CD14-positive monocyte (primary cell): ENCODE measurements at regions not wholly inside any gene's neighbourhood (a gene's known extent, or its start where the extent isn't known, plus 50 kb on each side); places are given as distances from the start of the nearest gene placed in this dataset.
"Not testable (repeated sequence)": the region's sequence is repeated elsewhere in the genome, so short reads cannot be mapped to it uniquely, and the experiment has no call there.

ENCODE experiments used
- DNase-seq, 3 donors: peaks; one replicate each; pipeline ENCODE4 v3.0.0-alpha.2; 2011 to 2022
- H2AFZ ChIP-seq: 2 replicates; pipeline ENCODE4 v1.6.0; 2012; ENCODE audit warnings: mild to moderate bottlenecking, low read depth, low read length, inconsistent platforms; ENCODE audit not compliant: insufficient read depth, poor library complexity, severe bottlenecking
- H3K27ac ChIP-seq, 2 donors: 1 replicate in 1 of 2; 2 replicates in 1 of 2; pipeline ENCODE4 v1.5.1; 2012 to 2013; ENCODE audit warnings: low read length in 2 of 2, control low read depth in 1 of 2, inconsistent platforms in 1 of 2, low read depth in 1 of 2, mild to moderate bottlenecking in 1 of 2
- H3K27me3 ChIP-seq, 2 donors: one replicate each; pipeline versions ENCODE4 v1.6.0 to v1.6.1; 2011 to 2013; ENCODE audit warnings: low read length in 2 of 2; ENCODE audit not compliant: control insufficient read depth in 2 of 2, insufficient read depth in 2 of 2
- H3K36me3 ChIP-seq, 2 donors: replicated peaks in 1 of 2; 1 replicate in 1 of 2; 2 replicates in 1 of 2; pipeline versions ENCODE4 v1.5.1 to v1.6.1; 2012 to 2013; ENCODE audit warnings: low read length in 2 of 2, control low read depth in 1 of 2, inconsistent platforms in 1 of 2, mild to moderate bottlenecking in 1 of 2; ENCODE audit not compliant: insufficient read depth in 2 of 2, control insufficient read depth in 1 of 2
- H3K4me1 ChIP-seq, 2 donors: 1 replicate in 1 of 2; 2 replicates in 1 of 2; pipeline versions ENCODE4 v1.5.1 to v1.6.1; 2012 to 2013; ENCODE audit warnings: low read length in 2 of 2, control low read depth in 1 of 2, inconsistent platforms in 1 of 2, mild to moderate bottlenecking in 1 of 2, moderate library complexity in 1 of 2; ENCODE audit not compliant: insufficient read depth in 2 of 2, control insufficient read depth in 1 of 2
- H3K4me2 ChIP-seq: replicated peaks from 2 replicates; pipeline ENCODE3; 2012; ENCODE audit warnings: low read length, moderate library complexity, mild to moderate bottlenecking; ENCODE audit not compliant: poor library complexity, severe bottlenecking; ENCODE audit errors: extremely low read depth
- H3K4me3 ChIP-seq, 3 experiments: fragments of 200-600 bp in 1 of 3; sonication (generic) in 1 of 3; replicated peaks in 1 of 3; 1 replicate in 2 of 3; 2 replicates in 1 of 3; pipeline ENCODE4 v1.5.1; 2011 to 2013; ENCODE audit warnings: low read length in 3 of 3, mild to moderate bottlenecking in 3 of 3, control low read depth in 2 of 3, low read depth in 2 of 3, inconsistent platforms in 1 of 3, moderate library complexity in 1 of 3
- H3K79me2 ChIP-seq: 2 replicates; pipeline ENCODE4 v1.6.0; 2012; ENCODE audit warnings: mild to moderate bottlenecking, control low read depth, inconsistent platforms, low read length, moderate library complexity; ENCODE audit not compliant: insufficient read depth
- H3K9ac ChIP-seq: 2 replicates; pipeline ENCODE4 v1.6.0; 2017; ENCODE audit warnings: low read length, mild to moderate bottlenecking; ENCODE audit not compliant: insufficient read depth, poor library complexity, severe bottlenecking
- H3K9me3 ChIP-seq, 2 donors: replicated peaks in 1 of 2; 1 replicate in 1 of 2; 2 replicates in 1 of 2; pipeline versions ENCODE4 v1.5.1 to v1.6.1; 2012 to 2013; ENCODE audit warnings: low read length in 2 of 2, control low read depth in 1 of 2; ENCODE audit not compliant: control insufficient read depth in 1 of 2, insufficient read depth in 1 of 2
- H4K20me1 ChIP-seq: 2 replicates; pipeline ENCODE4 v1.6.0; 2012; ENCODE audit warnings: mild to moderate bottlenecking, low read length, control low read depth, moderate library complexity; ENCODE audit not compliant: insufficient read depth
- H3K27ac Mint-ChIP-seq, 7 donors: one replicate each; pipeline ENCODE4 v1.8.0; 2020; ENCODE audit warnings: mild to moderate bottlenecking in 7 of 7, mixed read lengths in 7 of 7, moderate library complexity in 6 of 7, inconsistent platforms in 2 of 7
- H3K27me3 Mint-ChIP-seq, 3 donors: one replicate each; pipeline ENCODE4 v1.8.0; 2021 to 2022; ENCODE audit warnings: low read depth in 3 of 3, mild to moderate bottlenecking in 3 of 3, mixed read lengths in 3 of 3, moderate library complexity in 3 of 3, inconsistent platforms in 1 of 3
- H3K36me3 Mint-ChIP-seq, 2 donors: one replicate each; pipeline ENCODE4 v1.8.0; 2020; ENCODE audit warnings: mixed read lengths in 2 of 2, inconsistent platforms in 1 of 2, mild to moderate bottlenecking in 1 of 2
- H3K4me1 Mint-ChIP-seq: one replicate; pipeline ENCODE4 v1.8.0; 2020; ENCODE audit warnings: mild to moderate bottlenecking, mixed read lengths
- H3K4me3 Mint-ChIP-seq, 2 donors: one replicate each; pipeline ENCODE4 v1.8.0; 2020; ENCODE audit warnings: mild to moderate bottlenecking in 2 of 2, mixed read lengths in 2 of 2, moderate library complexity in 1 of 2
- H3K9me3 Mint-ChIP-seq, 7 donors: one replicate each; pipeline ENCODE4 v1.8.0; 2020 to 2022; ENCODE audit warnings: mixed read lengths in 7 of 7, mild to moderate bottlenecking in 6 of 7, moderate library complexity in 6 of 7, inconsistent platforms in 2 of 7
- whole genome bisulfite sequencing: methylation state at CpG from one replicate; pipeline ENCODE4 v1.1.5; 2013; ENCODE audit warnings: missing lambda C conversion rate; ENCODE audit not compliant: insufficient coverage; 5-methylcytosine and 5-hydroxymethylcytosine counted together
- intact Hi-C, 2 donors: fragments of 100-400 bp; cut with micrococcal nuclease; formaldehyde crosslinking; loops; one replicate each; pipeline versions ENCODE4 v1.15.0 to v1.15.1; 2023
- TF ChIP-seq, protein P1 (sequence below): fragments of 200-600 bp; IDR thresholded peaks from one replicate; pipeline ENCODE4 v1.8.0; 2022; ENCODE audit warnings: antibody characterized with exemption, mild to moderate bottlenecking

DNA sequence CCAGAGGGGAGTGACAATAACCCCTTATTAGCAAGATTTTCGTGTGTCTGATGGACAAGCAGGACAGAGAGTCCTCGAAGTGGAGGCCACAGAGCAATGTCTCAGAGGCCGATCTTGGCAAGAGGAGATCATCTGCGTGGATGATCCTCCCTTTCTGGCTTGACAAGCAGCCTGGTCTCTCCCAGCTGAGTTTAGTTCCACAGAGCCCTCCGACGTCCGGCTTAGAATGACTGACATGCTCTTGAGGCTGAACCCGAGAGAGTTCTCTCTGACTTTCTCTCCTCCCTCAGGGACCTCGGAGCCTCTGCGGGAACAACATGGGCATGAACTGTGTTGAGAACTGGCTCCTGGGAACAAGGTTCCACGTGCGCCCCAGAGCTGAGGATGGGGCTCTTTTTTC, 180.7 kb upstream of the PFKP start:
- no peak overlapping the region for H3K27ac Mint-ChIP-seq
- no peak overlapping the region for H2AFZ ChIP-seq
- H3K4me3 Mint-ChIP-seq: no peak overlapping the region

DNA sequence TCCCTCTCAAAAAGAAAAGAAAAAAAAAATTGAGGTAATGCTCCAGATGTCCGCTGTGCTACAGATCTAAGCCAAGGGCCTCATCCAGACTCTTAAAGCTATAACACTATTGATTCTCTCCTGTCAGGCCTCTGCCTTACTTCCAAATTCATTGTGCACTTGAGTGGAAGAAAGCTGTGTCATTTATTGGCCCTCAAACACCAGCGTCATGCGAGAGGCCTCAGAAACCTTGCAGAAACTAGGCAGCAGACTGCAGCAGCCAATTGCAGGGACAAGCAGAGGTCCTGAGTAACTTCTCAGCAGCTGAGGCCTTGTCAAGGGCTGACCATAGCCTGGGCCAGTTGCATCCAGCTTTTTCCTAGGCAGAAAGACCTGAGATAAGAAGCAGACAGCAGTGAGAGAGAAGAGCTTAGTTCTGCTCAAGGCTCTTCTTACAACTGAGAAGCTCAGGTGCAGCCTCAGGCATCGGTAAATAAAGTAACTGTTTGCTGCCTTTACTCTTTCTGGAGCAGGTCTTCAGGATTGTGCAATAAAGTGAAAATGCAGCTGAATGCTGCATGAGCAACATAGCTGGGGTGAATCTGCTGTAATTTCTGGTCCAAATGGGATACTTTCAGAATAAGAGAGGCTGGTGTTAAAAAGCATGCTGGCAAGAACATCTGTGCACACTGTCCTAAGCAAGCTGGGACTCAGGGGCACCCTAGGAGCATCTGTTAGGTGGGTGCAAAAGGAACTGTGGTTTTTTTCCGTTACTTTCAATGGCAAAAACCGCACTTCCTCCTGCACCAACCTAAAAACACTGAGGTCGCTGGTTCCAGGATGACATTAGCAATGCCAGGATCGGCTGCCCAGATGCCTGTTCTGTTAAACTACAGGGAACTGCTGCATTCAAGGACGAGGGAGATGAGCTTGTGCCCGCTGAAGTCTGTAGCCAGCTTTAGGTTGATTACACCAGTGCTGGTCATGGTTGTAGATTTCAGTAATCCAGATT, 181.8 kb upstream of the PFKP start:
- Histone ChIP-seq H3K4me2 (peak overlapping the region; percentile 24), H3K4me3 (peak overlapping the region in 1 of 3 experiments; percentile 5), H3K79me2 (no peaks in the 10 kb centered on the region), H3K27ac (no peak overlapping the region), H3K36me3 (no peaks in the 10 kb centered on the region), H3K27me3 (no peaks in the 10 kb centered on the region), H3K9me3 (no peaks in the 10 kb centered on the region), H4K20me1 (no peaks in the 10 kb centered on the region), H2AFZ (no peak overlapping the region), H3K4me1 (peaks cover 13 to 20% of the 10 kb centered on the region in 2 donors), H3K9ac (no peak overlapping the region)
- Mint-ChIP-seq H3K27ac (peak overlapping the region in 3 of 7 donors; percentile 23 to 76 (median 44)), H3K4me1 (peaks cover 12% of the 10 kb centered on the region), H3K9me3 (peaks cover 0 to 4% (median 1%) of the 10 kb centered on the region in 7 donors), H3K27me3 (peaks cover 0 to 3% (median 1%) of the 10 kb centered on the region in 3 donors), H3K4me3 (peak overlapping the region in 1 of 2 donors; percentile 59), H3K36me3 (no peaks in the 10 kb centered on the region)
- TF ChIP-seq, protein P1, sequence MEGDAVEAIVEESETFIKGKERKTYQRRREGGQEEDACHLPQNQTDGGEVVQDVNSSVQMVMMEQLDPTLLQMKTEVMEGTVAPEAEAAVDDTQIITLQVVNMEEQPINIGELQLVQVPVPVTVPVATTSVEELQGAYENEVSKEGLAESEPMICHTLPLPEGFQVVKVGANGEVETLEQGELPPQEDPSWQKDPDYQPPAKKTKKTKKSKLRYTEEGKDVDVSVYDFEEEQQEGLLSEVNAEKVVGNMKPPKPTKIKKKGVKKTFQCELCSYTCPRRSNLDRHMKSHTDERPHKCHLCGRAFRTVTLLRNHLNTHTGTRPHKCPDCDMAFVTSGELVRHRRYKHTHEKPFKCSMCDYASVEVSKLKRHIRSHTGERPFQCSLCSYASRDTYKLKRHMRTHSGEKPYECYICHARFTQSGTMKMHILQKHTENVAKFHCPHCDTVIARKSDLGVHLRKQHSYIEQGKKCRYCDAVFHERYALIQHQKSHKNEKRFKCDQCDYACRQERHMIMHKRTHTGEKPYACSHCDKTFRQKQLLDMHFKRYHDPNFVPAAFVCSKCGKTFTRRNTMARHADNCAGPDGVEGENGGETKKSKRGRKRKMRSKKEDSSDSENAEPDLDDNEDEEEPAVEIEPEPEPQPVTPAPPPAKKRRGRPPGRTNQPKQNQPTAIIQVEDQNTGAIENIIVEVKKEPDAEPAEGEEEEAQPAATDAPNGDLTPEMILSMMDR: no peak
- DNase-seq: no peak
- 56% methylated on average over 8 of the region's 10 CpGs for WGBS
- intact Hi-C loops: no loop called here

More for the DNA sequence above, 180.7 kb upstream of the PFKP start:
- H3K9ac ChIP-seq: no peak overlapping the region
- Mint-ChIP-seq H3K36me3 (no peaks in the 10 kb centered on the region), H3K4me1 (peaks cover 14% of the 10 kb centered on the region), H3K27me3 (peaks cover 0 to 1% (median 1%) of the 10 kb centered on the region in 3 donors), H3K9me3 (peaks cover 0 to 4% (median 0%) of the 10 kb centered on the region in 7 donors)
- H3K27me3 ChIP-seq: no peaks in the 10 kb centered on the region
- H4K20me1 ChIP-seq: no peaks in the 10 kb centered on the region
- no peaks in the 10 kb centered on the region for H3K79me2 ChIP-seq
- H3K4me2 ChIP-seq: no peak overlapping the region
- no peak for DNase-seq
- H3K27ac ChIP-seq: no peak overlapping the region
- H3K4me1 ChIP-seq: peaks cover 13 to 20% of the 10 kb centered on the region in 2 donors
- H3K36me3 ChIP-seq: no peaks in the 10 kb centered on the region
- H3K4me3 ChIP-seq: no peak overlapping the region
- intact Hi-C loops: no loop called here
- TF ChIP-seq, protein P1: no peak
- no peaks in the 10 kb centered on the region for H3K9me3 ChIP-seq
- WGBS: 88% methylated on average over 8 of the region's 12 CpGs

DNA sequence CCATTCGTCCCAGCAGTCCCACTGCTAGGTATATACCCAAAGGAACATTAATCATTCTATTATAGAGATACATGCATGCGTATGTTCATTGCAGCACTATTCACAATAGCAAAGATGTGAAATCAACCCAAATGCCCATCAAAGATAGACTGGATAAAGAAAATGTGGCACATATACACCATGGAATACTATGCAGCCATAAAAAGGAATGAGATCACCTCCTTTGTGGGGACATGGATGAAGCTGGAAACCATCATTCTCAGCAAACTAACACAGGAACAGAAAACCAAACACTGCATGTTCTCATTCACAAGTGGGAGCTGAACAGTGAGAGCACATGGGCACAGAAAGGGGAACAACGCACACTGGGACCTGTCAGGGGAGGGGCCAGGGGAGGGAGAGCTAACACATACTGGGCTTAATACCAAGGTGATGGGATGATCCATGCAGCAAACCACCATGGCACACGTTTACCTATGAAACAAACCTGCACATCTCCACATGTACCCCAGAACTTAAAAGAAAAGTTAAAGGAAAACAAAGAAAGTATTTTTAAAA, 183.3 kb upstream of the PFKP start:
- H3K27ac ChIP-seq, H3K36me3 Mint-ChIP-seq, H3K9me3 ChIP-seq, H3K4me3 Mint-ChIP-seq, H3K79me2 ChIP-seq, H3K4me2 ChIP-seq, H3K27me3 Mint-ChIP-seq, intact Hi-C loops, H2AFZ ChIP-seq, H4K20me1 ChIP-seq, H3K27ac Mint-ChIP-seq, H3K36me3 ChIP-seq, H3K27me3 ChIP-seq, H3K9ac ChIP-seq, H3K9me3 Mint-ChIP-seq, H3K4me3 ChIP-seq: not testable (repeated sequence)
- peak in 1 of 3 donors; percentile 4 for DNase-seq
- WGBS: no CpG with 5 or more reads among the region's 4 CpGs
- peaks cover 13 to 20% of the 10 kb centered on the region in 2 donors for H3K4me1 ChIP-seq
- H3K4me1 Mint-ChIP-seq: peaks cover 12% of the 10 kb centered on the region
